K562 (cell line): ENCODE measurements at regions not wholly inside any gene's neighbourhood (a gene's known extent, or its start where the extent isn't known, plus 50 kb on each side); places are given as distances from the start of the nearest gene placed in this dataset.

ENCODE experiments used
- CBFA2T3 ChIP-seq: fragments of 450-650 bp; IDR thresholded peaks from 2 replicates; pipeline ENCODE4 v1.6.1; 2017
- CHD1 ChIP-seq: fragments of 200-600 bp; sonication (generic); IDR thresholded peaks from one replicate; pipeline ENCODE4 v1.6.1; 2012; ENCODE audit warnings: mild to moderate bottlenecking, moderate library complexity, low read length, inconsistent platforms
- CHD2 ChIP-seq: IDR thresholded peaks from 2 replicates; pipeline ENCODE4 v1.6.1; 2011; ENCODE audit warnings: low read depth, low read length
- CREM ChIP-seq: IDR thresholded peaks from 2 replicates; pipeline ENCODE4 v1.6.1; 2014; ENCODE audit warnings: antibody characterized with exemption, low read depth
- DACH1 ChIP-seq: fragments of 450-650 bp; IDR thresholded peaks from 2 replicates; pipeline ENCODE4 v1.6.1; 2018; ENCODE audit not compliant: partially characterized antibody
- DDX20 ChIP-seq: fragments of 450-650 bp; IDR thresholded peaks from 2 replicates; pipeline ENCODE4 v1.6.1; 2016; ENCODE audit warnings: missing genetic modification characterization, low read depth, mild to moderate bottlenecking, missing compliant biosample characterization, moderate library complexity
- E2F6 ChIP-seq, 2 experiments: IDR thresholded peaks; 2 replicates each; pipeline ENCODE4 v1.6.1; 2011; ENCODE audit warnings: borderline replicate concordance in 1 of 2, control low read depth in 1 of 2, low read depth in 1 of 2, low read length in 1 of 2, mild to moderate bottlenecking in 1 of 2, mixed read lengths in 1 of 2, moderate library complexity in 1 of 2; ENCODE audit not compliant: insufficient read depth in 1 of 2, insufficient read length in 1 of 2, poor library complexity in 1 of 2, severe bottlenecking in 1 of 2; ENCODE audit errors: extremely low read depth in 1 of 2
- NCOR1 ChIP-seq: fragments of 450-650 bp; IDR thresholded peaks from 2 replicates; pipeline ENCODE4 v1.6.1; 2016; ENCODE audit warnings: mild to moderate bottlenecking, moderate library complexity
- NFE2 ChIP-seq: IDR thresholded peaks from 2 replicates; pipeline ENCODE4 v1.6.1; 2014; ENCODE audit warnings: antibody characterized with exemption, low read depth
- PHF21A ChIP-seq: fragments of 450-650 bp; IDR thresholded peaks from 2 replicates; pipeline ENCODE4 v1.6.1; 2017; ENCODE audit warnings: low read depth, borderline replicate concordance
- TCFL5 ChIP-seq: fragments of 250-450 bp; sonication (Bioruptor Pico); conservative IDR thresholded peaks from 2 replicates; pipeline ENCODE4 v1.6.1; 2021; ENCODE audit warnings: mild to moderate bottlenecking, moderate library complexity, matching md5 sums
- ZNF212 ChIP-seq: fragments of 450-650 bp; formaldehyde crosslinking; IDR thresholded peaks from 2 replicates; pipeline ENCODE4 v1.4.0; 2020; ENCODE audit warnings: mild to moderate bottlenecking
- ZNF280B ChIP-seq: fragments of 250-450 bp; sonication (Bioruptor Pico); IDR thresholded peaks from 2 replicates; pipeline ENCODE4 v1.5.1; 2021; ENCODE audit warnings: mild to moderate bottlenecking
- ZNF384 ChIP-seq: IDR thresholded peaks from 2 replicates; pipeline ENCODE4 v1.6.1; 2012; ENCODE audit warnings: low read depth, low read length, improper control_type of control experiment
- TF ChIP-seq, protein P1 (sequence below): sonication (generic); formaldehyde crosslinking; IDR thresholded peaks from 2 replicates; pipeline ENCODE4 v1.8.0; 2022; ENCODE audit warnings: mild to moderate bottlenecking, missing genetic modification reagents
- TF ChIP-seq, protein P2 (sequence below): fragments of 450-650 bp; IDR thresholded peaks from 2 replicates; pipeline ENCODE4 v1.7.0; 2016; ENCODE audit warnings: borderline replicate concordance
- TF ChIP-seq, protein P3 (sequence below): sonication (generic); formaldehyde crosslinking; IDR thresholded peaks from 2 replicates; pipeline ENCODE4 v1.8.0; 2022; ENCODE audit warnings: mild to moderate bottlenecking, missing genetic modification reagents, borderline replicate concordance

DNA sequence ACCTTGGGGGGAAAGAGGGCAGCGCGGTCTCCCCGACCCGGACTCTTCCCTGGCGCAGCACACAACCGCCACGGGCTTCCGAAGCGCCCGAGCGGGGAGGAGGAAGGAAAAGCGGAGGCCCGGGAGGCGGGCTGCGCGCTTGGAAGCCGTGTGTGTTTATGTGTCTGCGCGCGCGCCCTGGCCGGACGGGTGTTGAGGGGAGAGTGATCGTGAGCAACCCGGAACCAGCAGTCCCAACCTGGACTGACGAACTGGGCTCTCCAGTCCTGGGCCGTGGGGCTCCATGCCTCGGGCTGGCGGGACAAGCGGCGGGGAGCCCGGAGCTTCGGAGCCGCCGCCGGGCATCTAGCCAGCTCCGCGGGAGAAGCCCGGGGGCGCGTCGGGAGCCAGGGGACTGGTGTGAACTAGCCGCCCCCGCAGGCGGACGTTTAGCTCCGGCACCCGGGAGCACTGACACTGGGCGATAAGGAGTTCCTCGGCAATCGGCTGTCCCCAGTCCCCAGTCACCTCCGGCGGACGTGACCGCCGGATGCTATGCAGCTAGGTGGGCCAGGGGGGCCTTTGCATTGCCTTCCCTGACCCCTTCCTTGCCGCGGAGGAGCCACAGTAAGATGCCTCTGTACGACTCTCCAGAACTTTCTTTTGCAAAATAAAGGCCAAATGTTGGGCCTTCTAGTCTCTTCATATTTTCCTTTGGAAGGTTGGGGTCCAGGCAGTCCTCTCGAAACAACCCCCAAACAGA is 74.8 kb upstream of the BCOR start (continued):
- TF ChIP-seq, protein P1, sequence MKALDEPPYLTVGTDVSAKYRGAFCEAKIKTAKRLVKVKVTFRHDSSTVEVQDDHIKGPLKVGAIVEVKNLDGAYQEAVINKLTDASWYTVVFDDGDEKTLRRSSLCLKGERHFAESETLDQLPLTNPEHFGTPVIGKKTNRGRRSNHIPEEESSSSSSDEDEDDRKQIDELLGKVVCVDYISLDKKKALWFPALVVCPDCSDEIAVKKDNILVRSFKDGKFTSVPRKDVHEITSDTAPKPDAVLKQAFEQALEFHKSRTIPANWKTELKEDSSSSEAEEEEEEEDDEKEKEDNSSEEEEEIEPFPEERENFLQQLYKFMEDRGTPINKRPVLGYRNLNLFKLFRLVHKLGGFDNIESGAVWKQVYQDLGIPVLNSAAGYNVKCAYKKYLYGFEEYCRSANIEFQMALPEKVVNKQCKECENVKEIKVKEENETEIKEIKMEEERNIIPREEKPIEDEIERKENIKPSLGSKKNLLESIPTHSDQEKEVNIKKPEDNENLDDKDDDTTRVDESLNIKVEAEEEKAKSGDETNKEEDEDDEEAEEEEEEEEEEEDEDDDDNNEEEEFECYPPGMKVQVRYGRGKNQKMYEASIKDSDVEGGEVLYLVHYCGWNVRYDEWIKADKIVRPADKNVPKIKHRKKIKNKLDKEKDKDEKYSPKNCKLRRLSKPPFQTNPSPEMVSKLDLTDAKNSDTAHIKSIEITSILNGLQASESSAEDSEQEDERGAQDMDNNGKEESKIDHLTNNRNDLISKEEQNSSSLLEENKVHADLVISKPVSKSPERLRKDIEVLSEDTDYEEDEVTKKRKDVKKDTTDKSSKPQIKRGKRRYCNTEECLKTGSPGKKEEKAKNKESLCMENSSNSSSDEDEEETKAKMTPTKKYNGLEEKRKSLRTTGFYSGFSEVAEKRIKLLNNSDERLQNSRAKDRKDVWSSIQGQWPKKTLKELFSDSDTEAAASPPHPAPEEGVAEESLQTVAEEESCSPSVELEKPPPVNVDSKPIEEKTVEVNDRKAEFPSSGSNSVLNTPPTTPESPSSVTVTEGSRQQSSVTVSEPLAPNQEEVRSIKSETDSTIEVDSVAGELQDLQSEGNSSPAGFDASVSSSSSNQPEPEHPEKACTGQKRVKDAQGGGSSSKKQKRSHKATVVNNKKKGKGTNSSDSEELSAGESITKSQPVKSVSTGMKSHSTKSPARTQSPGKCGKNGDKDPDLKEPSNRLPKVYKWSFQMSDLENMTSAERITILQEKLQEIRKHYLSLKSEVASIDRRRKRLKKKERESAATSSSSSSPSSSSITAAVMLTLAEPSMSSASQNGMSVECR (CRISPR knock-in tag), result 0 out of 2 replicates have a peak, but pooled peaks have one; percentile 16
- TF ChIP-seq NCOR1 (no peak), CREM (peak; percentile 85), DDX20 (tag) (no peak), DACH1 (peak; percentile 10), CHD2 (no peak), ZNF384 (no peak), TCFL5 (CRISPR knock-in tag) (no peak), CHD1 (peak; percentile 31), CBFA2T3 (peak; percentile 94), ZNF280B (CRISPR knock-in tag) (no peak), PHF21A (peak; percentile 78; the same call in 1 of the 2 replicates), ZNF212 (no peak), E2F6 (IDR thresholded peaks at IDR 0.05; ENCODE audit: borderline replicate concordance in 1 of 2, extremely low read depth in 1 of 2, insufficient read depth in 1 of 2, insufficient read length in 1 of 2, low read depth in 1 of 2, low read length in 1 of 2, poor library complexity in 1 of 2, severe bottlenecking in 1 of 2) (peak; percentile 45 to 80), NFE2 (no peak)
- TF ChIP-seq, protein P2, sequence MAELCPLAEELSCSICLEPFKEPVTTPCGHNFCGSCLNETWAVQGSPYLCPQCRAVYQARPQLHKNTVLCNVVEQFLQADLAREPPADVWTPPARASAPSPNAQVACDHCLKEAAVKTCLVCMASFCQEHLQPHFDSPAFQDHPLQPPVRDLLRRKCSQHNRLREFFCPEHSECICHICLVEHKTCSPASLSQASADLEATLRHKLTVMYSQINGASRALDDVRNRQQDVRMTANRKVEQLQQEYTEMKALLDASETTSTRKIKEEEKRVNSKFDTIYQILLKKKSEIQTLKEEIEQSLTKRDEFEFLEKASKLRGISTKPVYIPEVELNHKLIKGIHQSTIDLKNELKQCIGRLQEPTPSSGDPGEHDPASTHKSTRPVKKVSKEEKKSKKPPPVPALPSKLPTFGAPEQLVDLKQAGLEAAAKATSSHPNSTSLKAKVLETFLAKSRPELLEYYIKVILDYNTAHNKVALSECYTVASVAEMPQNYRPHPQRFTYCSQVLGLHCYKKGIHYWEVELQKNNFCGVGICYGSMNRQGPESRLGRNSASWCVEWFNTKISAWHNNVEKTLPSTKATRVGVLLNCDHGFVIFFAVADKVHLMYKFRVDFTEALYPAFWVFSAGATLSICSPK, result no peak
- TF ChIP-seq, protein P3, sequence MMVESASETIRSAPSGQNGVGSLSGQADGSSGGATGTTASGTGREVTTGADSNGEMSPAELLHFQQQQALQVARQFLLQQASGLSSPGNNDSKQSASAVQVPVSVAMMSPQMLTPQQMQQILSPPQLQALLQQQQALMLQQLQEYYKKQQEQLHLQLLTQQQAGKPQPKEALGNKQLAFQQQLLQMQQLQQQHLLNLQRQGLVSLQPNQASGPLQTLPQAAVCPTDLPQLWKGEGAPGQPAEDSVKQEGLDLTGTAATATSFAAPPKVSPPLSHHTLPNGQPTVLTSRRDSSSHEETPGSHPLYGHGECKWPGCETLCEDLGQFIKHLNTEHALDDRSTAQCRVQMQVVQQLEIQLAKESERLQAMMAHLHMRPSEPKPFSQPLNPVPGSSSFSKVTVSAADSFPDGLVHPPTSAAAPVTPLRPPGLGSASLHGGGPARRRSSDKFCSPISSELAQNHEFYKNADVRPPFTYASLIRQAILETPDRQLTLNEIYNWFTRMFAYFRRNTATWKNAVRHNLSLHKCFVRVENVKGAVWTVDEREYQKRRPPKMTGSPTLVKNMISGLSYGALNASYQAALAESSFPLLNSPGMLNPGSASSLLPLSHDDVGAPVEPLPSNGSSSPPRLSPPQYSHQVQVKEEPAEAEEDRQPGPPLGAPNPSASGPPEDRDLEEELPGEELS (CRISPR knock-in tag), result no peak
